D721Med (cell line): ENCODE measurements at regions not wholly inside any gene's neighbourhood (a gene's known extent, or its start where the extent isn't known, plus 50 kb on each side); places are given as distances from the start of the nearest gene placed in this dataset.

Experiments used
- DNase-seq: peaks from one replicate; pipeline ENCODE4 v3.0.0; 2011; ENCODE audit warnings: low spot score; ENCODE audit not compliant: insufficient read length
- FAIRE-seq: peaks from 2 replicates; lab custom pipeline; 2011; peaks lifted over from hg19 to GRCh38; lab: Jason Lieb, UNC
- TF ChIP-seq, protein P1 (sequence below): IDR thresholded peaks from 2 replicates; pipeline ENCODE4 v1.5.1; 2012; ENCODE audit warnings: mild to moderate bottlenecking, control low read depth; ENCODE audit not compliant: insufficient read depth; ENCODE audit errors: missing control alignments

DNA sequence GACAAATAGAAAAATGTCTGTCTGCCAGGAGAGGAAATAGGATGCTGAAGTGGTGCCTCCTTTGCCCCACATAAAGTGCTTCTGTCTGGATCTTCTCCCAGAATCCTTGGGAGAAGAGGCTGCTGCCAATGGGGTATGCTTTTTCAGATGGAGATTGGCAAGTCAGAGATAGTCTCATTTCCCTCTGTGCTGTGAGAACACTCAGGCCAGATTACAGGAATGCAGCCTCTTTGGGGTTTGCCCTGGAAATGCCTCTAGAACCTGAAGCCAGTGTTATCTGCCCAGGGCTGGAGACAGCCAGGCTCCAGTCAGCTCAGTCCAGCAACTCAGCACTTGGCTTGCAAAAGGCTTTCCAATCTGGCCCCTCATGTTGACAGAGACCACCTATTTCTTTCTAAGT lies 119.1 kb upstream of the PHYHIPL start:
- DNase-seq (no peak), FAIRE-seq (no peak)
- TF ChIP-seq, protein P1, sequence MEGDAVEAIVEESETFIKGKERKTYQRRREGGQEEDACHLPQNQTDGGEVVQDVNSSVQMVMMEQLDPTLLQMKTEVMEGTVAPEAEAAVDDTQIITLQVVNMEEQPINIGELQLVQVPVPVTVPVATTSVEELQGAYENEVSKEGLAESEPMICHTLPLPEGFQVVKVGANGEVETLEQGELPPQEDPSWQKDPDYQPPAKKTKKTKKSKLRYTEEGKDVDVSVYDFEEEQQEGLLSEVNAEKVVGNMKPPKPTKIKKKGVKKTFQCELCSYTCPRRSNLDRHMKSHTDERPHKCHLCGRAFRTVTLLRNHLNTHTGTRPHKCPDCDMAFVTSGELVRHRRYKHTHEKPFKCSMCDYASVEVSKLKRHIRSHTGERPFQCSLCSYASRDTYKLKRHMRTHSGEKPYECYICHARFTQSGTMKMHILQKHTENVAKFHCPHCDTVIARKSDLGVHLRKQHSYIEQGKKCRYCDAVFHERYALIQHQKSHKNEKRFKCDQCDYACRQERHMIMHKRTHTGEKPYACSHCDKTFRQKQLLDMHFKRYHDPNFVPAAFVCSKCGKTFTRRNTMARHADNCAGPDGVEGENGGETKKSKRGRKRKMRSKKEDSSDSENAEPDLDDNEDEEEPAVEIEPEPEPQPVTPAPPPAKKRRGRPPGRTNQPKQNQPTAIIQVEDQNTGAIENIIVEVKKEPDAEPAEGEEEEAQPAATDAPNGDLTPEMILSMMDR = no peak

DNA sequence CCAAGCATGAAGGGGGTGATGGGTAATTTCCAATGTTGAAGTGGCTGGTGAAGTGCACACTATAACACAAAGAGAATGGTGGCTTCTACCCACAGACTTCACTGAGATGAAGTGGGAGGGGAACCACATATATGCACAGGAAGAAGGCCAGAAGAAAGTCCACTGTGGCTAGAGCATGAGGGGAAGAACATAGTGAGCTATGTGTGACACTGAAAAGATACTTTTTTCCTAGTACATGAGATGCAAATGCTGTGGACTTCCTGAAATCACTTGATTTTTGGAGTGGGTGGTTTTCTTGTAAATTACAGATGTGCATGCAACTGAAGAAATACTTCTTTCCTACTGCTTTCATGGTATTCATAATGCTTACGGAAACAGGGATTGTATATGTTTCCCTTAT lies 115.6 kb upstream of the PHYHIPL start:
- DNase-seq (no peak), FAIRE-seq (no peak)
- TF ChIP-seq, protein P1 = no peak

DNA sequence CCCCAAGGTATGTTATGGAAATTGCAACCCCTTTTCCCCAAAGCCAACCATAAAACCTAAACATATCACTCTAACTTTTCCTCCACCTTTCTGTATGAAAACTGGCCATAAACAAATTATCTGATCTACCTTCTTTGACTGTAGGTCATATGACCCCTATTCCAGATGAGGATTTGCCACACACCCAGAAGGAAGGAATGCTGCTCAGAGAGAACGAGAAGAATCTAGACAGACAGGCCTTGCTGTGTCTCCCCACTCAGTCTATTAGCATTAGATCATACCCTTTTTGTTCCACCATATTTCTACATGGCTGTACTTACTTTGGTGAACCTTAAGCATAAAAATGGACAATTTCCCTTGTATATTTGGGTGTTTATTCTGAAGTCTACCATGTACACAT lies 113.0 kb upstream of the PHYHIPL start:
- FAIRE-seq = no peak
- TF ChIP-seq, protein P1 = no peak
- DNase-seq = no peak

DNA sequence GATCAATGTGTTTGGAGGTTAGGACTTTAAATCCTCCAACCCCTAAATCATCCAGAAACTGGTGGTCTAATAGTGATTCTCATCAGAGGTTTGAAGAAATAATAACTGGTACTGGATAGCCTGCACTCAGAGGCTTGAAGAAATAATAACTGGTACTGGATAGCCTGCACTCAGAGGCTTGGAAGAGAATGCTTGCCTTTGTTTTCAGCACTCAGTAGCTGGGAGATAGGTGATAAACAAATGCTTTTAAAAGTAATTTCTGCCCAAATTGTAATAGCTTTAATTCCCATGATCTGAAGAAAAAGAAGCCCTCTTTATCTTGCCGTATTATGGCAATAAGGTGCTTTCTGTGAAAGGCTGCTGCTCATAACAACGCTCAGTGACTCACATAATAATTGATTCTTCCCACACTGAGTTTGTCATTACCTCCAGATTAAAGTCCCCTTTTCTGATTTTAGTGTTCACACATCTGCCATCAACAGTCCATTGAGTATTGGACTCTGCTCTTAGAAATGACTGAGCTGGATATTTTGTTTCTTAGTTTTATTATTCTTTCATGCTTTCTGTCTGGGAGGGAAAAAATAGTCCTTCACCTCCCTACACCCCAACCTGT lies 112.3 kb upstream of the PHYHIPL start:
- DNase-seq (no peak), FAIRE-seq (no peak)
- TF ChIP-seq, protein P1 = no peak

DNA sequence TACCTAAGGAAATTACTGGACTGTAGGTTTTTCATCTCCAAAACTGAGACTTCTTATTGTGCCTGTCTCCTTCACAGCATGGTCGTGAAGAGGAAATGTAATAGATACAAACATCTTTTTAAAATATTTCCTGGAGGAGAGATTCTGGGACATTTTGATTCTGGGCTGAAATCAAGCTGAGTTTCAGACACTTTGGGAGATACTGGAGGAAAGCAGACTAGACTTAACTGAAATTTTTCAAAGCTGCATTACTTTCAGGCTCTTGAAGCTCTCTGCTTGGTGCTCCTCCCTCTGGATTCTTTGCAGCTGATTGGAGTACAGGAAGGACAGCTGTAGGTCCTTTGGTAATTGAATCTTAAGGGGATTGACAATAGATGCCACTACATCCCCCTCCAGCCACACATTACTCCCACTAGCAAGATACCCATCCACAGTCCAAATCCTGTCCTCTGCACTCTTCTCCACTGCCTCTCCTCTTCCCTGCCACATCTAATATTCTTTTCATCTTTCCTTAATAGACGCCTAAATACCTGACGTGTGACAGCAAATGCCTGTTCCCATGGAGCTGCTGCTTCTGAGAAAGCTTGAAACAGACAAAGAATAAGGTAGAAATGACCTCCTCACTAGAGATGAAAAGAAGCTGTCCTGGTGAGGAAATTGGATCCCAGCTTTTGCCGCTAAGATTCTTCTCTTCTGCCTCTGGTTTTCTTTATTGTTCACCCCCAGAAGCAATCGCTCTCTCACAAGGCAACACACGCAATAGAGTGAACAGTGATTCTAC lies 111.5 kb upstream of the PHYHIPL start:
- no peak for FAIRE-seq
- no peak for DNase-seq
- TF ChIP-seq, protein P1 = no peak

DNA sequence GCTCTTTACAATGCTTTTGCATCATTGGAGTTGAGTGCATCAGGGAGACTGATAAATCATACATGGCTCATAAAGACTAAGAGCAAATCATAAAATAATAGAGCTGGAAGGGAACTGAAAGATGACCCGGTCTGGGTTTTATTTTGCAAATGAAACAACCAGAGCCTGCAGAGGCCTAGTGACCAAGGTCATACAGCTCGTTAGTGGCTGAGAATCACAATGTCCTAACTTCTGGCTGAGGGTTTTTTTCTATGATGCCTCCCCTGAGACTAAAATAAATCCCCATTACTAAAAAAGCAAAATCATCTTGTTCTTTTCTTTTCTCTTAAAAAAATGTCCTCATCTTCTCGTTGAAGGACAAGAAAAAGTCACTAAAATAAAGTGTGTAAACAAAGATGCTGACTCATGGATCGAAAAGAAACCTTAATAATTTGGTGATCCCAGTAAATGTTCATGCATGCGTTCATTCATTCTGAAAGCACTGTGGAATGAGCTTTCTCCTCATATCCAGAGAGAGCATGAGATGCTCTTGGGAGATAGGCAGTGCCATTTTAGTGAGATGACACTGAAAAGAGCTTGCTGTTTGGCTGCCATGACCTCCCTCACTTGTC lies 107.8 kb upstream of the PHYHIPL start:
- no peak for DNase-seq
- TF ChIP-seq, protein P1 = no peak
- FAIRE-seq = no peak
